Fibroblast of mammary gland (primary cell): ENCODE measurements at regions not wholly inside any gene's neighbourhood (a gene's known extent, or its start where the extent isn't known, plus 50 kb on each side); places are given as distances from the start of the nearest gene placed in this dataset.

Experiments
- DNase-seq: peaks from one replicate; pipeline ENCODE4 v3.0.0-alpha.2; 2010; ENCODE audit warnings: low read depth
- H3K4me3 ChIP-seq: 2 replicates; pipeline ENCODE4 v1.5.1; 2011; ENCODE audit warnings: low read depth, mild to moderate bottlenecking, low read length, moderate library complexity; ENCODE audit not compliant: control insufficient read depth
- TF ChIP-seq, protein P1 (sequence below): conservative IDR thresholded peaks from 2 replicates; pipeline ENCODE4 v1.5.1; 2011; ENCODE audit warnings: low read depth, low read length, inconsistent platforms; ENCODE audit not compliant: control insufficient read depth, insufficient read depth

GRCh38 chr17:77571155-77571981 lies 387.1 kb upstream of the TNRC6C start:
- TF ChIP-seq, protein P1, sequence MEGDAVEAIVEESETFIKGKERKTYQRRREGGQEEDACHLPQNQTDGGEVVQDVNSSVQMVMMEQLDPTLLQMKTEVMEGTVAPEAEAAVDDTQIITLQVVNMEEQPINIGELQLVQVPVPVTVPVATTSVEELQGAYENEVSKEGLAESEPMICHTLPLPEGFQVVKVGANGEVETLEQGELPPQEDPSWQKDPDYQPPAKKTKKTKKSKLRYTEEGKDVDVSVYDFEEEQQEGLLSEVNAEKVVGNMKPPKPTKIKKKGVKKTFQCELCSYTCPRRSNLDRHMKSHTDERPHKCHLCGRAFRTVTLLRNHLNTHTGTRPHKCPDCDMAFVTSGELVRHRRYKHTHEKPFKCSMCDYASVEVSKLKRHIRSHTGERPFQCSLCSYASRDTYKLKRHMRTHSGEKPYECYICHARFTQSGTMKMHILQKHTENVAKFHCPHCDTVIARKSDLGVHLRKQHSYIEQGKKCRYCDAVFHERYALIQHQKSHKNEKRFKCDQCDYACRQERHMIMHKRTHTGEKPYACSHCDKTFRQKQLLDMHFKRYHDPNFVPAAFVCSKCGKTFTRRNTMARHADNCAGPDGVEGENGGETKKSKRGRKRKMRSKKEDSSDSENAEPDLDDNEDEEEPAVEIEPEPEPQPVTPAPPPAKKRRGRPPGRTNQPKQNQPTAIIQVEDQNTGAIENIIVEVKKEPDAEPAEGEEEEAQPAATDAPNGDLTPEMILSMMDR, result no peak
- no peak overlapping the region for H3K4me3 ChIP-seq
- no peak for DNase-seq

DNA sequence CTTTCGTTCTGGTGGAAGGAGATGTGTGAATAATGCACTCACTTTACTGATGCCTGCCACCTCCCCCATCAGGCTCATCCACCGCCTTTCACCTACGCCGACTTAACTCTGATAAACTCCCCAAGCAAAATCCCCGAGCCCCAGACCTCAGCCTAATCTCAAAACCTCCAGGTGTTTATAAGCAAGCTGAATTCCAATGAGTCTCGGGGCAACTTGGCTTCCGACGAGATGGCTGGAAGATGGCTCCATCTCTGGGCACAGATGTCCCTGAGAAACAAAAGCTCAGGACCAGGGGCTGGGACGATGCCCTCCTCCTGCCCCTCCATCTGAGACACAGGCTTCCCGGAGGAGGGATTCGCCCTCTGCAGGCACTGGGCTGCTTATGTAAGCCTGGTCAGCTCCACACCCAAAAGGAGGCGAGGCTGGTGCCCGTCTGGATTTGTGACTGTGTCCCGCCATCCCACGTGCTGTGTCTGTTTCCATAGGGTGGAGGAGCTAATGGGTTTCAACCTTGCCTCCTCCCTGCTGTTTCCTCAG lies 386.4 kb upstream of the TNRC6C start:
- TF ChIP-seq, protein P1, result no peak
- H3K4me3 ChIP-seq, result no peak overlapping the region
- no peak for DNase-seq

GRCh38 chr17:77572851-77573250 lies 385.7 kb upstream of the TNRC6C start:
- TF ChIP-seq, protein P1, result no peak

GRCh38 chr17:77577491-77577890 lies 381.0 kb upstream of the TNRC6C start:
- DNase-seq, result no peak
- H3K4me3 ChIP-seq, result no peak overlapping the region
- TF ChIP-seq, protein P1, result no peak

More at GRCh38 chr17:77572851-77573250, 385.7 kb upstream of the TNRC6C start:
- DNase-seq, result no peak
- H3K4me3 ChIP-seq, result no peak overlapping the region

DNA sequence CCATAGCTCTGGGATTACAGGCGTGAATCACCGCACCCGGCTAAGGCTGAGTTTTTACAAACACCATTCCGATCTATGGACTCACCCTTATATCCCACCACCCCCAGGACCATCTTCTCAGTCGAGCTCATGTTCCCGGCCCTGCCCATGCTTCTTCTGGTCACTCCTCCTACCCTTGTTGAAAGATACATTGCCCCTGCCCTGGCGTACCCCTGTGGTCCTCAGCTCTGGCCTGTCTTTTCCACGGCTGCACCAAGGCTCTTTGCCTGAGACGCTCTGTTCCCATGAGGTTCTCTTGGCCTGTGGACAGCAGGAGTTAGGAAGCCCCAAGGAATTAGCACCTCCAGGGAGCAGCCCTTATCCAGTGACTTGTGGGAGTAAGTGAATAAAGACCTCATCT lies 379.4 kb upstream of the TNRC6C start:
- no peak overlapping the region for H3K4me3 ChIP-seq
- TF ChIP-seq, protein P1, result no peak
- no peak for DNase-seq

- DNase-seq, result no peak
- TF ChIP-seq, protein P1, result no peak
- H3K4me3 ChIP-seq, result no peak overlapping the region
Observed at GRCh38 chr17:77579682-77580081, 378.8 kb upstream of the TNRC6C start.
